Trophoblast cell (in vitro differentiated cells and primary cell): ENCODE measurements at regions not wholly inside any gene's neighbourhood (a gene's known extent, or its start where the extent isn't known, plus 50 kb on each side); places are given as distances from the start of the nearest gene placed in this dataset.

ENCODE experiments used
- DNase-seq, 2 donors: peaks; one replicate each; pipeline ENCODE4 v3.0.0-alpha.2; 2016
- H2AFZ ChIP-seq: 2 replicates; pipeline ENCODE4 v1.6.1; 2013; ENCODE audit warnings: low read length, moderate library complexity, mild to moderate bottlenecking; ENCODE audit not compliant: insufficient read depth, poor library complexity
- H2AK5ac ChIP-seq: 2 replicates; pipeline ENCODE4 v1.6.1; 2013; ENCODE audit warnings: mild to moderate bottlenecking, low read length
- H2BK120ac ChIP-seq: 2 replicates; pipeline ENCODE4 v1.6.1; 2013; ENCODE audit warnings: low read length, mild to moderate bottlenecking, moderate library complexity; ENCODE audit not compliant: insufficient read depth, poor library complexity
- H2BK12ac ChIP-seq: 2 replicates; pipeline ENCODE4 v1.6.1; 2013; ENCODE audit warnings: mild to moderate bottlenecking, low read length, moderate library complexity
- H2BK5ac ChIP-seq: 2 replicates; pipeline ENCODE4 v1.6.1; 2013; ENCODE audit warnings: low read length, low read depth, moderate library complexity, mild to moderate bottlenecking; ENCODE audit not compliant: poor library complexity
- H3K14ac ChIP-seq: 2 replicates; pipeline ENCODE4 v1.6.1; 2013; ENCODE audit warnings: mild to moderate bottlenecking, low read length
- H3K18ac ChIP-seq: 2 replicates; pipeline ENCODE4 v1.6.1; 2013; ENCODE audit warnings: mild to moderate bottlenecking, low read length
- H3K23ac ChIP-seq: 2 replicates; pipeline ENCODE4 v1.6.1; 2013; ENCODE audit warnings: low read length
- H3K27ac ChIP-seq: 2 replicates; pipeline ENCODE4 v1.5.1; 2013; ENCODE audit warnings: low read depth, mild to moderate bottlenecking, inconsistent platforms, low read length, moderate library complexity
- H3K27me3 ChIP-seq: 2 replicates; pipeline ENCODE4 v1.6.1; 2013; ENCODE audit warnings: inconsistent platforms, mild to moderate bottlenecking, low read length, moderate library complexity; ENCODE audit not compliant: insufficient read depth
- H3K36me3 ChIP-seq, 2 experiments: 1 replicate in 1 of 2; 2 replicates in 1 of 2; pipeline ENCODE4 v1.6.1; 2013; ENCODE audit warnings: low read length in 2 of 2, mild to moderate bottlenecking in 2 of 2, moderate library complexity in 1 of 2; ENCODE audit not compliant: insufficient read depth in 2 of 2, control insufficient read depth in 1 of 2
- H3K4ac ChIP-seq: 2 replicates; pipeline ENCODE4 v1.6.1; 2013; ENCODE audit warnings: low read depth, mild to moderate bottlenecking, low read length, moderate library complexity
- H3K4me1 ChIP-seq, 2 experiments: 1 replicate in 1 of 2; 2 replicates in 1 of 2; pipeline ENCODE4 v1.6.1; 2013; ENCODE audit warnings: low read length in 2 of 2, mild to moderate bottlenecking in 2 of 2, moderate library complexity in 1 of 2; ENCODE audit not compliant: insufficient read depth in 2 of 2, control insufficient read depth in 1 of 2
- H3K4me2 ChIP-seq: 2 replicates; pipeline ENCODE4 v1.6.1; 2013; ENCODE audit warnings: inconsistent platforms, mild to moderate bottlenecking, low read length, moderate library complexity
- H3K4me3 ChIP-seq: 2 replicates; pipeline ENCODE4 v1.5.1; 2013; ENCODE audit warnings: mild to moderate bottlenecking, low read depth, low read length, inconsistent platforms
- H3K79me1 ChIP-seq: one replicate; pipeline ENCODE4 v1.6.1; 2013; ENCODE audit warnings: low read length
- H3K79me2 ChIP-seq: 2 replicates; pipeline ENCODE4 v1.6.1; 2013; ENCODE audit warnings: low read length, mild to moderate bottlenecking; ENCODE audit not compliant: control insufficient read depth, insufficient read depth, poor library complexity
- H3K9ac ChIP-seq: 2 replicates; pipeline ENCODE4 v1.6.1; 2013; ENCODE audit warnings: mild to moderate bottlenecking, low read length
- H3K9me3 ChIP-seq: 2 replicates; pipeline ENCODE4 v1.6.1; 2013; ENCODE audit warnings: low read depth, mild to moderate bottlenecking, control low read depth, inconsistent platforms, low read length; ENCODE audit not compliant: insufficient read depth
- H4K12ac ChIP-seq: 2 replicates; pipeline ENCODE4 v1.6.1; 2013; ENCODE audit warnings: low read depth, mild to moderate bottlenecking, low read length, moderate library complexity
- H4K8ac ChIP-seq: 2 replicates; pipeline ENCODE4 v1.6.1; 2013; ENCODE audit warnings: low read depth, mild to moderate bottlenecking, low read length, moderate library complexity
- H4K91ac ChIP-seq: one replicate; pipeline ENCODE4 v1.6.1; 2013; ENCODE audit warnings: low read depth, mild to moderate bottlenecking, low read length, moderate library complexity
- WGBS: extraction: QIAGEN DNeasy Blood & Tissue Kit; methylation state at CpG from one replicate; pipeline ENCODE4 v1.1.7; 2013; ENCODE audit warnings: missing lambda C conversion rate; ENCODE audit not compliant: insufficient read length, insufficient coverage; ENCODE audit errors: extremely low coverage; 5-methylcytosine and 5-hydroxymethylcytosine counted together

DNA sequence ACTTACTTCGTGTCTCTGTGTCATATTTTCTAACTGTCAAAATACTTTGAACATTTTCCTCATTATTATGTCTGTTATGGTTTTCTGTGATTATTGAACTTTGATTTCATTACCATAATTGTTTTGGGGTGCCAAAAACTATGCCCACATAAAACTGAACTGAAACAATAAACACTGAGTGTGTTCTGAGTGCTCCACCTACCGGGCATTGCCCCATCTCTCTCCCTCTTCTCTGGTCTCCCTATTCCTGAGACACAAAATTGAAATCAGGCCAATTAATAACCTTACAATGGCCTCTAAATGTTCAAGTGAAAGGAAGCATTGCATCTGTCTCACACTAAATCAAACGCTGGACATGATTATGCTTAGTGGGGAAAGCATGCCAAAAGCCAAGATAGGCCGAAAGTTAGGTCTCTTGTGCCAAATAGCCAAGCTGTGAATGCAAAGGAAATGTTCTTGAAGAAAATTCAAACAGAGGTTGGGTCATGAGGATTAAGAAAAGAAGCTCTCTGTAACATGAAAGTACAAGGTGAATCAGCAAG is 972.3 kb downstream of the PCDH7 start:
- Histone ChIP-seq H3K27ac (no peak overlapping the region), H3K27me3 (no peaks in the 10 kb centered on the region), H2AK5ac (no peak overlapping the region), H3K4me1 (no peaks in the 10 kb centered on the region), H3K4me3 (no peak overlapping the region), H3K14ac (no peak overlapping the region), H3K4ac (no peak overlapping the region), H2BK5ac (no peak overlapping the region), H2BK120ac (no peak overlapping the region), H2AFZ (no peak overlapping the region), H3K36me3 (no peaks in the 10 kb centered on the region), H3K23ac (no peak overlapping the region), H3K79me1 (no peaks in the 10 kb centered on the region), H4K91ac (no peak overlapping the region), H4K8ac (no peak overlapping the region), H3K18ac (no peak overlapping the region), H4K12ac (no peak overlapping the region), H3K9me3 (no peaks in the 10 kb centered on the region), H3K4me2 (no peak overlapping the region), H2BK12ac (no peak overlapping the region), H3K9ac (no peak overlapping the region), H3K79me2 (no peaks in the 10 kb centered on the region)
- DNase-seq: no peak
- no CpG with 5 or more reads among the region's 4 CpGs for WGBS

DNA sequence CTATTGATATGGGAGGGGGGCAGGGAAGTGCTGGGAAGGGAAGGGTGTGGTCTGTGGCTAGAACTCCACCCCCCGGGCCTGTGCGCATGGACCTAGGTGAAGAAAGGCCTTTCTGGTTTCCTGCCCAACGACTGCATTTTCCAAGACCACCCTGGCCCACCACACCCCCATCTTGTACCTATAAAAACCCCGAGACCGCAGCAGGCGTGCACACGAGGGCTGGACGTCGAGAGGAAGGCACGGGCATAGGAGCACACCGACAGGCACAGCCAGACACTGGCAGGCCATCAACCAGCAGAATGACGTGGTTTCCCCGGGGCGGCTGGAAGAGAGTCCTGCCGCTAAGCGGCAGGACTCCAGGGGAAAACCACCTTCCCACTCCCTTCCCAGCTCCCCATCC is 981.1 kb downstream of the PCDH7 start:
- no peak overlapping the region for H4K8ac ChIP-seq
- H2AK5ac ChIP-seq: no peak overlapping the region
- H2BK120ac ChIP-seq: no peak overlapping the region
- H3K27me3 ChIP-seq: no peaks in the 10 kb centered on the region
- no peak overlapping the region for H3K4me2 ChIP-seq
- no CpG with 5 or more reads among the region's 16 CpGs for WGBS
- H3K4ac ChIP-seq: no peak overlapping the region
- no peak overlapping the region for H4K12ac ChIP-seq
- no peak overlapping the region for H4K91ac ChIP-seq
- no peak overlapping the region for H2BK5ac ChIP-seq
- no peak overlapping the region for H2BK12ac ChIP-seq
- H3K27ac ChIP-seq: no peak overlapping the region
- no peak overlapping the region for H3K18ac ChIP-seq
- peaks cover 3% of the 10 kb centered on the region for H3K9me3 ChIP-seq
- H3K79me1 ChIP-seq: no peaks in the 10 kb centered on the region
- no peaks in the 10 kb centered on the region for H3K79me2 ChIP-seq
- no peaks in the 10 kb centered on the region for H3K36me3 ChIP-seq
- no peak overlapping the region for H2AFZ ChIP-seq
- H3K14ac ChIP-seq: no peak overlapping the region
- H3K4me1 ChIP-seq: no peaks in the 10 kb centered on the region
- no peak overlapping the region for H3K23ac ChIP-seq
- no peak overlapping the region for H3K4me3 ChIP-seq
- H3K9ac ChIP-seq: no peak overlapping the region
- DNase-seq: no peak

DNA sequence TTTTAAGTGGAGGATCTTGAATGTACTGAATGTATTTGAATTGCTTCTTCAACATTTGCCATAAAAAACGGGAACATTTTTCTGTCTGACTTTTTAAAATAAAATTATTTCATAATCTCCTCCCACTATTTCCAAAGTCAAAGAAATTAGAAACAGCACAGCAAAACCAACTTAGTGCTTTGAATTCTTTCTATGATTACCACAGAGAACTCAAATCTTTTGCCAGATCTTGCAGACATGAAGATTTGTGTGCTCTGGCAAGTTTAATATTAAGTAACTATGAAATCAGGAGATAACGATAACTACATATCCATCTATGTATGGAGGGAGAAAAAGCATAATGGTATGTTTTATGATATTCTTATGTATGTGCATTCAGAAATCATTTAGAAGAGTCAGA is 982.2 kb downstream of the PCDH7 start:
- H3K4me1 ChIP-seq: no peaks in the 10 kb centered on the region
- H3K36me3 ChIP-seq: no peaks in the 10 kb centered on the region
- H3K9me3 ChIP-seq: peaks cover 3% of the 10 kb centered on the region
- no peak overlapping the region for H4K91ac ChIP-seq
- H3K27me3 ChIP-seq: no peaks in the 10 kb centered on the region
- no peak overlapping the region for H2BK120ac ChIP-seq
- no peak overlapping the region for H3K14ac ChIP-seq
- H3K9ac ChIP-seq: no peak overlapping the region
- no CpG with 5 or more reads among the region's 2 CpGs for WGBS
- no peak overlapping the region for H2AK5ac ChIP-seq
- H2AFZ ChIP-seq: no peak overlapping the region
- no peak overlapping the region for H3K4ac ChIP-seq
- H4K8ac ChIP-seq: no peak overlapping the region
- H3K79me1 ChIP-seq: no peaks in the 10 kb centered on the region
- no peak overlapping the region for H2BK5ac ChIP-seq
- H3K18ac ChIP-seq: no peak overlapping the region
- H3K4me3 ChIP-seq: no peak overlapping the region
- no peak overlapping the region for H2BK12ac ChIP-seq
- no peak overlapping the region for H3K27ac ChIP-seq
- H3K4me2 ChIP-seq: no peak overlapping the region
- H3K79me2 ChIP-seq: no peaks in the 10 kb centered on the region
- H4K12ac ChIP-seq: no peak overlapping the region
- DNase-seq: no peak
- no peak overlapping the region for H3K23ac ChIP-seq

DNA sequence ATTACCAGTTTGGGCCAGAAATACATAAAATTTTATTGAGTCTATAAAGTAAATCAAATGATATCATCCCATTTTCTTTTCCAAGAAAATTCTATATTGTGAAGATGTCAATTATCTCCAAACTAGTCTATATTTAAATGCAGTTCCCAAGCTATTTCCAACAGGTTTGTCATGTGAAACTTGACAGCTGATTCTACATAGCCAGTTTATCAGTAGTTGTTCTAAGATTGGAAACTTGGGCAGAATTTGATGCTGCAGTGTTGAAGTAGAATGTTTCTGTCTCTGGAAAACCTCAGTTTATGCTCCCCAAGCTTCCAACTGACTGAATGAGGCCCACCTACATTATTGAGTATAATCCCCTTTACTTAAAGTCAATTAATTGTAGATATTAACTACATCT is 994.1 kb downstream of the PCDH7 start:
- H3K4ac ChIP-seq: no peak overlapping the region

More for the DNA sequence above, 994.1 kb downstream of the PCDH7 start:
- Histone ChIP-seq H3K9me3 (no peaks in the 10 kb centered on the region), H3K9ac (no peak overlapping the region), H2AFZ (no peak overlapping the region), H3K79me2 (no peaks in the 10 kb centered on the region), H3K14ac (no peak overlapping the region), H4K91ac (no peak overlapping the region), H2BK120ac (no peak overlapping the region), H4K8ac (no peak overlapping the region), H3K18ac (no peak overlapping the region), H3K27ac (no peak overlapping the region), H3K36me3 (no peaks in the 10 kb centered on the region), H2BK5ac (no peak overlapping the region), H2AK5ac (no peak overlapping the region), H3K4me2 (no peak overlapping the region), H3K79me1 (no peaks in the 10 kb centered on the region), H2BK12ac (no peak overlapping the region), H3K23ac (no peak overlapping the region), H3K27me3 (no peaks in the 10 kb centered on the region), H3K4me1 (no peaks in the 10 kb centered on the region), H4K12ac (no peak overlapping the region), H3K4me3 (no peak overlapping the region)
- no peak for DNase-seq
